ENCODE measurements at regions not wholly inside any gene's neighbourhood (a gene's known extent, or its start where the extent isn't known, plus 50 kb on each side); places are given as distances from the start of the nearest gene placed in this dataset.

DNA sequence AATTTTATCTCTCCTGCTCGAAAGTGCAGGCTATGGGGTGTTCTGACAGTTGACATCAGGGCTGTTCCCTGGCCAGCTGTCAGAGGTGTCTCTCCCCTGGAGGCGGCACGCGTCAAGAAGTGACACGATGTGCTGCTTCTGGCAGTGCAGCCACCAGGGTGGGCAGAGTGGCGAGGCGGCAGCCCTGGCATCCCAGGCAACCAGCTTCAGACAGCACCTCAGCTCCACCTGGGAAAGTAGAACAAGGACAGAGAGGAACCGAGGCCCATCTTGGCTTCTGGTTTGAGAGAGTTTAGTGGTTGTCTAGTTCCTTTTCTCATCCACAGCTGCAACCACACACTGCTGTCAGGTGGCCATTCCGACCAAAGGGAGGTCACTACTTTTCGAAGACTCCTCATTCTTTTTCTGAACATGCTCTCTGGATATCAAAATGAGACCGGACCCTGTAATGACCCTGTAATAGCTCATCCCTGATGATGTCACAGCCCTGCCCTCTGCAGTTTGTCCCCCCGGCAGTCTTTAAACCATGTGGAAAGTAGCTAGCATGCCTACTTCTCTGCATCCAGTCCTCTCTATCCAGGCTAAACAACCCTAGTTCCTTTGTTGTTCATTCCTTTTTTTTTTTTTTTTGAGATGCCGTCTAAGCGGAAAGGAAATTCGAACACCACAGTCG, 381.0 kb upstream of the NRP1 start:
- in situ Hi-C loops (cut with MboI; ENCODE audit: low pct_unique_long_range_greater_than_20kb, low sequenced_read_pairs, unreplicated experiment), result no loop called here
- TF ChIP-seq, protein P1, sequence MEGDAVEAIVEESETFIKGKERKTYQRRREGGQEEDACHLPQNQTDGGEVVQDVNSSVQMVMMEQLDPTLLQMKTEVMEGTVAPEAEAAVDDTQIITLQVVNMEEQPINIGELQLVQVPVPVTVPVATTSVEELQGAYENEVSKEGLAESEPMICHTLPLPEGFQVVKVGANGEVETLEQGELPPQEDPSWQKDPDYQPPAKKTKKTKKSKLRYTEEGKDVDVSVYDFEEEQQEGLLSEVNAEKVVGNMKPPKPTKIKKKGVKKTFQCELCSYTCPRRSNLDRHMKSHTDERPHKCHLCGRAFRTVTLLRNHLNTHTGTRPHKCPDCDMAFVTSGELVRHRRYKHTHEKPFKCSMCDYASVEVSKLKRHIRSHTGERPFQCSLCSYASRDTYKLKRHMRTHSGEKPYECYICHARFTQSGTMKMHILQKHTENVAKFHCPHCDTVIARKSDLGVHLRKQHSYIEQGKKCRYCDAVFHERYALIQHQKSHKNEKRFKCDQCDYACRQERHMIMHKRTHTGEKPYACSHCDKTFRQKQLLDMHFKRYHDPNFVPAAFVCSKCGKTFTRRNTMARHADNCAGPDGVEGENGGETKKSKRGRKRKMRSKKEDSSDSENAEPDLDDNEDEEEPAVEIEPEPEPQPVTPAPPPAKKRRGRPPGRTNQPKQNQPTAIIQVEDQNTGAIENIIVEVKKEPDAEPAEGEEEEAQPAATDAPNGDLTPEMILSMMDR (IDR thresholded peaks at IDR 0.05; ENCODE audit: extremely low read depth, insufficient read depth, missing control alignments), result no peak

DNA sequence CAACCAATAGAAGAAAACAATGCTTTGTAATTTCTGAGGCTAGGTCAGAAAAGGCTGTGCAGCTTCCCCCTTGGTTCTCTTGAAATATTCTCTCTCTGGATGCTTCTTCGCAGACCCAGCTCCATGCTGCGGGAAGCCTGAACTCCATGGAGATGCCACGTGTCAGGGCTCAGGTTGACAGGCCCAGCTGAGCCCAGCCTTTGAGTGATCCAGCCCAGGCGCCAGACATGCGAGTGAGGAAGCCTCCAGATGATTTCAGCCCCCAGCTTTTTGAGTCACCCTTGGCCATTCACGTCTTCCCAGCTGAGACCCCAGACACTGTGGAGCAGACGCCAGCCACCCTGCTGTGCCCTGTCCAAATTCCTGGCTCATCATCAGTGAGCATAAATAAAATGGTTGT, 378.4 kb upstream of the NRP1 start:
- TF ChIP-seq, protein P1 (IDR thresholded peaks at IDR 0.05; ENCODE audit: extremely low read depth, insufficient read depth, missing control alignments), result no peak
- in situ Hi-C loops (cut with MboI; ENCODE audit: low pct_unique_long_range_greater_than_20kb, low sequenced_read_pairs, unreplicated experiment), result no loop called here

More for the DNA sequence above, 381.0 kb upstream of the NRP1 start:
- DNase-seq (ENCODE audit: low spot score), result no peak

DNA sequence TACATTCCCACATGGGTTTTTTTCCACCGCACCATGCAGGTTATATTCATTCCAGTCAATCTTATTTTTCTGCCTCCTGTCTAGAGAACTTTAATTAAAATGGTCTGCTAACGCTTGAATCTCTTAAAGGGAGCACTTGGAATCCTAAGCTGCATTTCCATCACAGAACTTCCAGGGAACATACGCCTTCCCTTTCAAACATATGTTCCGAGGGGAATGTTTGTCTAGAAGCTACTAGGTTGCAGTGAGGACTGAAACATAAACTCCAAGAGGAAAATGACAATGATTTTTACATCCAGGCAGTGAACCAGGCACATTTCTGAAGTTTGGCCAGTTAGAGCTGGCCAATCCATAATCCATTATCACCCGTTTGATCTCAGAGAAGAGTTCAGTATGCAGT, 375.5 kb upstream of the NRP1 start:
- TF ChIP-seq, protein P1 (IDR thresholded peaks at IDR 0.05; ENCODE audit: extremely low read depth, insufficient read depth, missing control alignments), result no peak
- in situ Hi-C loops (cut with MboI; ENCODE audit: low pct_unique_long_range_greater_than_20kb, low sequenced_read_pairs, unreplicated experiment), result no loop called here
- no peak for DNase-seq (ENCODE audit: low spot score)

More for the DNA sequence above, 378.4 kb upstream of the NRP1 start:
- DNase-seq (ENCODE audit: low spot score), result no peak

DNA sequence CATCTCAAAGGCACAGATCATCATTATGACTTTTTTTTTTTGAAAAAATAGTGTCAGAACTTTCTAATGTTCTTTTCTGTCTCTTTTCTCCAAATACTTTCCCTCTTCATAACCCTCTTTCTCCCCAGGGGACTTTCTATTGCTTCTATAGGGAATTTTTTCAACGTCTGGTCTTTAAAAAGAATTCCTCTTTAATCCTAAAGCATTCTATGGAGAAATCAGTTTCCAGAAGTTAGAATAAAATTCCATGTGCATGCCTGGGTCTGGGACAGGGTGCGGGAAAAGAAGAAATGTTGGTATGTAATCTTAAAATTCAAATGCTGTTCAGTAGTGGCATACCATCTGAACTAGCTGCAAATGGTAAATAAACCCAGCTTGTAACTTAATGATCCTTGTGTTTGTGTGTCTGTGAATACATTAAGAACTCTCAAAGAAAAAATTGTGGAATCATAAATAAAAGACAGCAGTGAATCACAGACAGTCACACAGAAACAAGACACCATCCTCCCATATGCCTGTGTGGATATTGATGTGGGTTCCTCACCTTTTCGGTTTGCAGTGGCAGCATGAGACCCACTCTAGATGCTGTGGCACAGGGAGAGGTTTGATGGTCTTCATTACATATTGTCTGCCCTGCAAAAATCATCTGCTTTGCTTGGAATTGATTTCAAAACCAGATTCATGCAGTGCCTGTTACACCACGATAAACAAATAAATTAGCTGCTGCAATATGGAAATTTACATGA, 374.7 kb upstream of the NRP1 start:
- TF ChIP-seq, protein P1 (IDR thresholded peaks at IDR 0.05; ENCODE audit: extremely low read depth, insufficient read depth, missing control alignments), result no peak
- in situ Hi-C loops (cut with MboI; ENCODE audit: low pct_unique_long_range_greater_than_20kb, low sequenced_read_pairs, unreplicated experiment), result no loop called here
- no peak for DNase-seq (ENCODE audit: low spot score)

DNA sequence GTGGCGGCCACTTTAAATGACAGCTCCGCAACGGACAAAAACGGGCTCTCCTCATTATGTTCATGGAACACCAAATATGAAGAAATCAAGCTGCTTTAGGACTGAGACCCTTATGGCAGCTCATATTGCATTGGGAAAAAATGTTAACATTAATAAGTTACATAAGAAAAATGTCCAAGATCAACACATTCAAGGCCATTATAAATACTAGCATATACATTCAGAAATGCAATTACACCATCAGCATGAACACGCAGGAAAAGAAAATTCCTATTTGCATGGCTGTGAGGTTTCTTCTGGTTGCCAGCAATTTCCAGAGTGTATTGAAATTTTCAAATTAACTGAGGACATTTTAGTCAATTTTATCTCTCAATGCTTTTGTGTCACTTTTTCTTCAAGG, 374.1 kb upstream of the NRP1 start:
- in situ Hi-C loops (cut with MboI; ENCODE audit: low pct_unique_long_range_greater_than_20kb, low sequenced_read_pairs, unreplicated experiment), result no loop called here
- DNase-seq (ENCODE audit: low spot score), result no peak
- TF ChIP-seq, protein P1 (IDR thresholded peaks at IDR 0.05; ENCODE audit: extremely low read depth, insufficient read depth, missing control alignments), result no peak

DNA sequence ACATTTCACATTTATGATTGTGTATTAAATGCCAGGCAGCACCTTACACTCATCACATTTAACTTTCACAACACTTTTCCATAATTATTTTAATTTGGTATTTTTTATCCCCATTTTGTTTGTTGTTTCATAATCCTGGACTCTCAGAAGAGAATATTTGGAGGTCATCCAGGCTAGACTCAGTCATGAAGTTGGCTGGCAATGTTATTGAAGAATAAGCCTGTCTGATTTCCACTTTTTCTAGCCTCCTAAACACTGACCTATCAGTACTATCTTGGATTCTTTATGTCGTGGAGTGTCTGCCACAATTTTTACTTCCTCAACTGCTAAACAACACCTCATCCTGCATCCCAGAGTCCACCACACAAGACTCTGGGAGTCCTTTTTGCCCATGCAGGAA, 372.3 kb upstream of the NRP1 start:
- TF ChIP-seq, protein P1 (IDR thresholded peaks at IDR 0.05; ENCODE audit: extremely low read depth, insufficient read depth, missing control alignments), result no peak
- in situ Hi-C loops (cut with MboI; ENCODE audit: low pct_unique_long_range_greater_than_20kb, low sequenced_read_pairs, unreplicated experiment), result no loop called here
- no peak for DNase-seq (ENCODE audit: low spot score)
